OCI-LY7 (cell line): ENCODE measurements at regions not wholly inside any gene's neighbourhood (a gene's known extent, or its start where the extent isn't known, plus 50 kb on each side); places are given as distances from the start of the nearest gene placed in this dataset.

Experiments used
- CTCF ChIP-seq: fragments of 200-600 bp; sonication (generic); conservative IDR thresholded peaks from 2 replicates; pipeline ENCODE4 v1.5.1; 2014; ENCODE audit warnings: mild to moderate bottlenecking, antibody characterized with exemption, low read length, moderate library complexity, mixed read lengths
- EZH2phosphoT487 ChIP-seq: fragments of 200-600 bp; sonication (generic); IDR thresholded peaks from 2 replicates; pipeline ENCODE4 v1.6.1; 2018; ENCODE audit warnings: low read depth, borderline replicate concordance, mild to moderate bottlenecking, mixed run types, antibody characterized with exemption, low read length, moderate library complexity, mixed read lengths

DNA sequence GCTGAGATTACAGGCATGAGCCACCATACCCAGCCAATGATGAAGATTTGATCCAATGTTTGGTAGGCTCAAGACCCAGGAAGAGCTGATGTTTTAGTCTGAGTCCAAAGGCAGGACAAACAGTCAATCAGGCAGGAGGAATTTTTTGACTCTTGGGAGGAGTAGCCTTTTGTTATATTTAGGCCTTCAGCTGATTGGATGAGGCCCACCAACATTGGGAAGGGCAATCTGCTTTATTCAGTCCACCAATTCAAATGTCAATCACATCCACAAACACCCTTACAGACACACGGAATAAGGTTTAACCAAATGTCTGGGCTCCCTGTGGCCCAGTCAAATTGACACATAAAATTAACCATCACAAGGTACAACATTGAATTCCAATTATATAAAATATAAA, 61.9 kb upstream of the COX20 start:
- TF ChIP-seq EZH2phosphoT487 (no peak), CTCF (no peak)
